ENCODE measurements at regions not wholly inside any gene's neighbourhood (a gene's known extent, or its start where the extent isn't known, plus 50 kb on each side); places are given as distances from the start of the nearest gene placed in this dataset.

DNA sequence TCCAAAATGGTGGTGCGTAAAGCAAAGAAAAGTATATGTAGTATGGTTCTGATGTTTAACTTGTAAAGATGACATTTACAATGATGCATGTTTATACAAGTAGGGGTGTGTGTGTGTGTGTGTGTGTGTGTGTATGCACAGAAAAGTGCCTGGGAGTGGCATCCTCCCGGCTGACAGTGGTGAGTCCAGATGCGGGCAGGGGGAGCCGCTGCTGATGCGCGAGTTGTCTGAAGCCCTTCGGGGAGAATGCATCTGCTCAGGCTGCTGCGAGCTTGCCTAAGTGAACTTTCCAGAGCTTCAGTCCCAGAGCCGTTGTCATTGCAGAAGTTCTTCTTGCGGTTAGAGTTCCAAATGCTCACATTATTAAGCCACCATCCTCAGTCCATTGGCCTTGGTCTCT, 429.7 kb upstream of the HS6ST1 start:
- Histone ChIP-seq H3K9me3 (ENCODE audit: control insufficient read depth, low read length) (no peaks in the 10 kb centered on the region), H3K4me1 (no peaks in the 10 kb centered on the region), H3K79me2 (no peaks in the 10 kb centered on the region), H3K4me3 (ENCODE audit: low read depth, low read length) (no peak overlapping the region), H2AFZ (no peak overlapping the region), H3K27me3 (ENCODE audit: control insufficient read depth, insufficient read depth, low read length) (no peaks in the 10 kb centered on the region), H3K27ac (no peak overlapping the region), H3K36me3 (ENCODE audit: control insufficient read depth, insufficient read depth, low read length) (no peaks in the 10 kb centered on the region), H3K4me2 (ENCODE audit: low read length) (no peak overlapping the region), H3K9ac (no peak overlapping the region)
- no peak for TF ChIP-seq CTCF (IDR thresholded peaks at IDR 0.05)

DNA sequence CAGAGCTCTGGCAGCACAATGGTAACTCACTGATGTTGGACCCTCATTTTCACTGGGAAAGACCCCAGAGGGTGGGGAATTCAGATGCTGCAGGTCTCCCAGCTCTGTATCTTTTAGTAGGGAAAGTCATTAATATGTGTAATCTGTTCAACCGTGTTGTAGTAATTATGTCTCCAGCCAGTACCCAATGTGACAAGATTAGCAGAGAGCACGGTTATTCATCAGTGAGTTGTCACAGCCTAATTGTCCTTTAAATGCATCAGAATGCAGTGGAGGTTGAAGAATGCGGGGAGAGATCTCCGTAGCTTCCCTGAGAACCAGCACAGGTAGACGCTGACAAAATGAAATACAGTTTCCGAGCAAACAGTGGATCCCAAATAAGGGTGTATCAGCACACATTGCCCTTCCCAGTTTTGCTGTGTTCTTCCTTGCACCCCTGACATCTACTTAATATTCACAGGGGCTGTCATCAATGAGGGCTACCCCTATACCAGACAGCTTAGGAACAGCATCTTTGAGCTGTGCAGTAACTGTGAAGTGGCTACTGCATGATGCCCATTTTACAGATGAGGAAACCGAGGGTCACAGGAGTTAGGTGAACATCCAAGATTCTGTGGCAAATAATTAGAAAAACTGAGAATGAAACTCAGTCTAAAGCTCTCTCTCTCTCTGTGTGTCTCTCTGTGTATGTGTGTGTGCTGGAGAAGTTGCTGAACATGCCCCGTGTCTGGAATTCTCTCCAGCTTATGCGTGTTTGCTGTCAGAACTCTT, 430.4 kb upstream of the HS6ST1 start:
- Histone ChIP-seq H3K4me1 (no peaks in the 10 kb centered on the region), H3K9ac (no peak overlapping the region), H3K4me2 (ENCODE audit: low read length) (no peak overlapping the region), H3K9me3 (ENCODE audit: control insufficient read depth, low read length) (no peaks in the 10 kb centered on the region), H3K27me3 (ENCODE audit: control insufficient read depth, insufficient read depth, low read length) (no peaks in the 10 kb centered on the region), H3K79me2 (no peaks in the 10 kb centered on the region), H3K27ac (no peak overlapping the region), H3K4me3 (ENCODE audit: low read depth, low read length) (no peak overlapping the region), H3K36me3 (ENCODE audit: control insufficient read depth, insufficient read depth, low read length) (no peaks in the 10 kb centered on the region), H2AFZ (no peak overlapping the region)
- no peak for TF ChIP-seq CTCF (IDR thresholded peaks at IDR 0.05)

- Histone ChIP-seq H3K4me2 (ENCODE audit: low read length) (no peak overlapping the region), H3K27ac (no peak overlapping the region), H3K79me2 (no peaks in the 10 kb centered on the region), H3K4me3 (ENCODE audit: low read depth, low read length) (no peak overlapping the region), H2AFZ (no peak overlapping the region), H3K9ac (no peak overlapping the region), H3K4me1 (no peaks in the 10 kb centered on the region), H3K9me3 (ENCODE audit: control insufficient read depth, low read length) (no peaks in the 10 kb centered on the region), H3K27me3 (ENCODE audit: control insufficient read depth, insufficient read depth, low read length) (no peaks in the 10 kb centered on the region), H3K36me3 (ENCODE audit: control insufficient read depth, insufficient read depth, low read length) (no peaks in the 10 kb centered on the region)
- no peak for TF ChIP-seq CTCF (IDR thresholded peaks at IDR 0.05)
Measured at GRCh38 chr2:128750328-128751165, 431.9 kb upstream of the HS6ST1 start.

GRCh38 chr2:128751746-128752145, 433.1 kb upstream of the HS6ST1 start:
- Histone ChIP-seq H3K36me3 (ENCODE audit: control insufficient read depth, insufficient read depth, low read length) (no peaks in the 10 kb centered on the region), H3K9ac (no peak overlapping the region), H3K79me2 (no peaks in the 10 kb centered on the region), H3K27me3 (ENCODE audit: control insufficient read depth, insufficient read depth, low read length) (no peaks in the 10 kb centered on the region), H3K9me3 (ENCODE audit: control insufficient read depth, low read length) (no peaks in the 10 kb centered on the region), H3K4me2 (ENCODE audit: low read length) (no peak overlapping the region), H3K4me1 (no peaks in the 10 kb centered on the region), H3K4me3 (ENCODE audit: low read depth, low read length) (no peak overlapping the region), H3K27ac (no peak overlapping the region), H2AFZ (no peak overlapping the region)
- TF ChIP-seq CTCF (IDR thresholded peaks at IDR 0.05): no peak

All from parathyroid adenoma (tissue), 2 donors.